GM10248 (cell line): ENCODE measurements at regions not wholly inside any gene's neighbourhood (a gene's known extent, or its start where the extent isn't known, plus 50 kb on each side); places are given as distances from the start of the nearest gene placed in this dataset.
"Not testable (repeated sequence)": the region's sequence is repeated elsewhere in the genome, so short reads cannot be mapped to it uniquely, and the experiment has no call there.

ENCODE experiments used
- CTCF ChIA-PET: fragments of 300-600 bp; sonication (Branson Sonifier 250); formaldehyde crosslinking; extraction: SDS; loops from one replicate; lab custom pipeline; 2021; ENCODE audit warnings: antibody characterized with exemption; lab: Yijun Ruan, JAX
- POLR2A ChIA-PET: fragments of 350-650 bp; sonication (Branson Sonifier 250); formaldehyde crosslinking; extraction: SDS; loops from one replicate; lab custom pipeline; 2020; ENCODE audit warnings: antibody characterized with exemption; lab: Yijun Ruan, JAX
- DNase-seq: peaks from one replicate; pipeline ENCODE4 v3.0.0; 2012; ENCODE audit errors: extremely low spot score
- TF ChIP-seq, protein P1 (sequence below): IDR thresholded peaks from 2 replicates; pipeline ENCODE4 v1.5.1; 2012; ENCODE audit warnings: mild to moderate bottlenecking, low read depth; ENCODE audit errors: extremely low read depth, missing control alignments, control extremely low read depth

DNA sequence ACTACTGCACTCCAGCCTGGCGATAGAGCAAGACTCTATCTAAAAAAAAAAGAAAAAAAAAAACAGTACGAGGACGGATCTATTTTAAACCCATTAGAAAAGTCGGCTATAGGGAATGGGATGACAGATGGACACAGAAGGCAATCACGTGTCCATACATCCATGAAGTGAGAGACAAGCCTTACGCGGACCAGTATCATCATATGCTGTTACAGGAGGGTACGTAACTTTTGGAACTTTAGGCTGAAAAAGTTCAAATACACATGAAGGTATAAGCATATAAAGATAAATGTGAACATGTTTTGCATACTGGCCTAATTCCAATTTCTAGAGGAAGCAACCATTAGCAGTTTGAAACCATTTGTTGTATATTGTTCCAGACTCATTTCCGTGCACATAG lies 109.8 kb upstream of the EXOC2 start:
- TF ChIP-seq, protein P1, sequence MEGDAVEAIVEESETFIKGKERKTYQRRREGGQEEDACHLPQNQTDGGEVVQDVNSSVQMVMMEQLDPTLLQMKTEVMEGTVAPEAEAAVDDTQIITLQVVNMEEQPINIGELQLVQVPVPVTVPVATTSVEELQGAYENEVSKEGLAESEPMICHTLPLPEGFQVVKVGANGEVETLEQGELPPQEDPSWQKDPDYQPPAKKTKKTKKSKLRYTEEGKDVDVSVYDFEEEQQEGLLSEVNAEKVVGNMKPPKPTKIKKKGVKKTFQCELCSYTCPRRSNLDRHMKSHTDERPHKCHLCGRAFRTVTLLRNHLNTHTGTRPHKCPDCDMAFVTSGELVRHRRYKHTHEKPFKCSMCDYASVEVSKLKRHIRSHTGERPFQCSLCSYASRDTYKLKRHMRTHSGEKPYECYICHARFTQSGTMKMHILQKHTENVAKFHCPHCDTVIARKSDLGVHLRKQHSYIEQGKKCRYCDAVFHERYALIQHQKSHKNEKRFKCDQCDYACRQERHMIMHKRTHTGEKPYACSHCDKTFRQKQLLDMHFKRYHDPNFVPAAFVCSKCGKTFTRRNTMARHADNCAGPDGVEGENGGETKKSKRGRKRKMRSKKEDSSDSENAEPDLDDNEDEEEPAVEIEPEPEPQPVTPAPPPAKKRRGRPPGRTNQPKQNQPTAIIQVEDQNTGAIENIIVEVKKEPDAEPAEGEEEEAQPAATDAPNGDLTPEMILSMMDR = no peak
- ChIA-PET POLR2A (no interaction called here), CTCF (no interaction called here)
- DNase-seq = no peak

GRCh38 chr6:802223-802622 lies 109.3 kb upstream of the EXOC2 start:
- POLR2A ChIA-PET = not testable (repeated sequence)
- CTCF ChIA-PET = interaction anchor here (2.0 kb wide), 1 partner anchor 584 kb away, joined by 5 read pairs; no protein-coding TSS in a partner anchor

GRCh38 chr6:799769-800168 lies 106.8 kb upstream of the EXOC2 start:
- DNase-seq = no peak
- ChIA-PET POLR2A (no interaction called here), CTCF (interaction anchor here (0.9 to 2.3 kb wide), 5 partner anchors 12 to 580 kb away, joined by 3 to 6 read pairs (median 4); no protein-coding TSS in a partner anchor)
- TF ChIP-seq, protein P1 = no peak

More at GRCh38 chr6:802223-802622, 109.3 kb upstream of the EXOC2 start:
- DNase-seq = not testable (repeated sequence)

GRCh38 chr6:797479-798077 lies 104.6 kb upstream of the EXOC2 start:
- TF ChIP-seq, protein P1 = peak; percentile 57
- ChIA-PET CTCF (interaction anchor here (0.7 to 2.4 kb wide), 20 partner anchors 8 to 639 kb away, joined by 3 to 11 read pairs (median 4); no protein-coding TSS in a partner anchor), POLR2A (no interaction called here)
- DNase-seq = peak; percentile 39

DNA sequence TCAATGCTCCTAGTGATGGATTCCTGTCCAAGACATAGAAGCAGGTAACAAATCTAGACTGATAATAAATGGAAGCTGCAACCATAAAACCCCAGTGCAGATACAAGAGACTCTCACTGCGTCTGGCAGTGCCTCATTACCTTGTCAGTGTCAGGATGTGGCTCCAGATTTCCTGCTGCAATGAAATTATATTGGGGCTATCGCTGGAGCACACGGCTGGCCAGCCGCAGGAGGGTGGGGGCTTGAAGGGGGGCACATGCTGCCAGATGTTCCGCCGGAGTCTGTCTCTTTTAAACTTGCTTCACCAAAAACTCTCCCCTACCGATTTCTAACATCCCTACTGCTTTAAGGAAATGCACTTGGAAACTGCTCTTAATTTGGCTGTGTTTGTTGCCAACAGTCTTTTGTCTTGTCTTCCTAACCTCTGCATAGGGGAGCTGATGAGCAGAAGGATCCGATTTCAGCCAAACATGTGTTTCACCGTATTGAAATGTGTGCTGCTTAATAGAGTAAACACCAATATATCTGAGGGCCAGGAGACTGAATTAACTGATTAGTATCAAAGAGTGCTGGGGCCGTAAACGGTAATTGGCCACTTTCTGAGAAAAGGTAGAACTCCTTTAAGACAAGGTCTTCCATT lies 102.2 kb upstream of the EXOC2 start:
- ChIA-PET POLR2A (no interaction called here), CTCF (interaction anchor here (0.8 kb wide), 1 partner anchor 586 kb away, joined by 3 read pairs; no protein-coding TSS in a partner anchor)
- TF ChIP-seq, protein P1 = no peak
- DNase-seq = no peak

DNA sequence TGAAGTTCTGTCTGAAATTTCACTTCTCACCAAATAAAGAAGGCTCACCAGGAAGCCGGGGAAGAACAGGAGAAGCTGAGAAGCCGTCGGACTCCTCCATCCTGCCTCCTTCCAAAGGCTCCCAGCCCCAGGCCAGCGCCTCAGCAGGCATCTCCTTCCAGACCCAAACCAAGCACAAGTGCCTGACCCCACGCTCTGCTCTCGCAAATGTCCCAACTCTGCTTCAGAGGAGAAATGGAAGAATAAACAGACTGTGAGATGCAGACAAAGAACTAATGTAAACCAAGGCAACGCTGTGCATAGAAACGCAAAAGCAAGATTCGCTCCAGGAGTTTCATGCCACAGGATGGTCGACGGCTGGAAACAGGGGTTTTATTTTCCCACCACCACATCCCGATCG lies 100.3 kb upstream of the EXOC2 start:
- ChIA-PET CTCF (no interaction called here), POLR2A (no interaction called here)
- DNase-seq = no peak
- TF ChIP-seq, protein P1 = no peak

GRCh38 chr6:792662-793061 lies 99.7 kb upstream of the EXOC2 start:
- DNase-seq = no peak
- TF ChIP-seq, protein P1 = no peak
- POLR2A ChIA-PET = no interaction called here
- CTCF ChIA-PET = interaction anchor here (0.7 kb wide), 1 partner anchor 11 kb away, joined by 3 read pairs; no protein-coding TSS in a partner anchor
